H9 (cell line): ENCODE measurements at regions not wholly inside any gene's neighbourhood (a gene's known extent, or its start where the extent isn't known, plus 50 kb on each side); places are given as distances from the start of the nearest gene placed in this dataset.
A peak's percentile ranks its signal among the peaks of the same experiment; 100 is the strongest.
"Not testable (repeated sequence)": the region's sequence is repeated elsewhere in the genome, so short reads cannot be mapped to it uniquely, and the experiment has no call there.

Source experiments
- DNase-seq: peaks from one replicate; pipeline ENCODE4 v3.0.0-alpha.2; 2017
- H2AFZ ChIP-seq: one replicate; pipeline ENCODE4 v1.6.1; 2013; ENCODE audit warnings: mild to moderate bottlenecking, low read length, control low read depth, moderate library complexity
- H2AK5ac ChIP-seq: 2 replicates; pipeline ENCODE4 v1.6.1; 2013; ENCODE audit warnings: low read length, control low read depth, mixed read lengths; ENCODE audit not compliant: insufficient read length
- H2BK120ac ChIP-seq: one replicate; pipeline ENCODE4 v1.6.1; 2013; ENCODE audit warnings: low read depth, mild to moderate bottlenecking, low read length, control low read depth, inconsistent platforms; ENCODE audit not compliant: poor library complexity, severe bottlenecking
- H2BK12ac ChIP-seq: 2 replicates; pipeline ENCODE4 v1.6.1; 2013; ENCODE audit warnings: low read length, control low read depth, mixed read lengths, low read depth; ENCODE audit not compliant: insufficient read length
- H2BK15ac ChIP-seq: 2 replicates; pipeline ENCODE4 v1.6.1; 2013; ENCODE audit warnings: low read depth, low read length, control low read depth
- H2BK20ac ChIP-seq: one replicate; pipeline ENCODE4 v1.6.1; 2013; ENCODE audit warnings: low read depth, mild to moderate bottlenecking, low read length, control low read depth, inconsistent platforms; ENCODE audit not compliant: poor library complexity, severe bottlenecking
- H2BK5ac ChIP-seq: 2 replicates; pipeline ENCODE4 v1.6.1; 2013; ENCODE audit warnings: low read length, control low read depth, mixed read lengths; ENCODE audit not compliant: insufficient read length
- H3K14ac ChIP-seq: 2 replicates; pipeline ENCODE4 v1.6.1; 2013; ENCODE audit warnings: low read length, control low read depth; ENCODE audit not compliant: insufficient read depth
- H3K18ac ChIP-seq: 2 replicates; pipeline ENCODE4 v1.6.1; 2013; ENCODE audit warnings: low read depth, mild to moderate bottlenecking, mixed read lengths, low read length, control low read depth; ENCODE audit not compliant: insufficient read length
- H3K23ac ChIP-seq: 2 replicates; pipeline ENCODE4 v1.6.1; 2013; ENCODE audit warnings: low read length, control low read depth, mixed read lengths, low read depth; ENCODE audit not compliant: insufficient read length
- H3K23me2 ChIP-seq: 2 replicates; pipeline ENCODE4 v1.6.1; 2013; ENCODE audit warnings: low read depth, mild to moderate bottlenecking, mixed read lengths, low read length, control low read depth; ENCODE audit not compliant: insufficient read length, poor library complexity, severe bottlenecking
- H3K27ac ChIP-seq: 2 replicates; pipeline ENCODE4 v1.5.1; 2013; ENCODE audit warnings: low read length, control low read depth, mixed read lengths, low read depth; ENCODE audit not compliant: insufficient read length
- H3K27me3 ChIP-seq: 2 replicates; pipeline ENCODE4 v1.6.1; 2013; ENCODE audit warnings: low read length, control low read depth, inconsistent platforms; ENCODE audit not compliant: insufficient read depth
- H3K4ac ChIP-seq: 2 replicates; pipeline ENCODE4 v1.6.1; 2013; ENCODE audit warnings: low read depth, mild to moderate bottlenecking, control low read depth, inconsistent platforms, low read length, moderate library complexity
- H3K4me1 ChIP-seq: 2 replicates; pipeline ENCODE4 v1.6.1; 2013; ENCODE audit warnings: low read length, control low read depth, inconsistent platforms; ENCODE audit not compliant: insufficient read depth
- H3K4me2 ChIP-seq: 2 replicates; pipeline ENCODE4 v1.6.1; 2013; ENCODE audit warnings: low read length, control low read depth, mixed read lengths; ENCODE audit not compliant: insufficient read length, insufficient read depth
- H3K56ac ChIP-seq: 2 replicates; pipeline ENCODE4 v1.6.1; 2013; ENCODE audit warnings: low read depth, mild to moderate bottlenecking, mixed read lengths, low read length, control low read depth; ENCODE audit not compliant: insufficient read length
- H3K79me1 ChIP-seq: 2 replicates; pipeline ENCODE4 v1.6.1; 2013; ENCODE audit warnings: low read depth, mild to moderate bottlenecking, moderate library complexity, low read length, control low read depth, inconsistent platforms; ENCODE audit not compliant: insufficient read depth, poor library complexity, severe bottlenecking
- H3K79me2 ChIP-seq: 2 replicates; pipeline ENCODE4 v1.6.1; 2013; ENCODE audit warnings: low read length, control low read depth, inconsistent platforms; ENCODE audit not compliant: insufficient read depth
- H3K9ac ChIP-seq: 2 replicates; pipeline ENCODE4 v1.6.1; 2013; ENCODE audit warnings: low read length, control low read depth, mixed read lengths; ENCODE audit not compliant: insufficient read length; ENCODE audit errors: extremely low read depth
- H3K9me3 ChIP-seq: one replicate; pipeline ENCODE4 v1.6.1; 2013; ENCODE audit warnings: low read depth, low read length, inconsistent platforms; ENCODE audit not compliant: control insufficient read depth
- H3T11ph ChIP-seq: one replicate; pipeline ENCODE4 v1.6.1; 2013; ENCODE audit warnings: mild to moderate bottlenecking, low read length, control low read depth, inconsistent platforms
- H4K20me1 ChIP-seq: one replicate; pipeline ENCODE4 v1.6.1; 2013; ENCODE audit not compliant: control insufficient read depth, insufficient read length, insufficient read depth
- H4K5ac ChIP-seq: 2 replicates; pipeline ENCODE4 v1.6.1; 2013; ENCODE audit warnings: low read depth, mild to moderate bottlenecking, mixed read lengths, low read length, control low read depth; ENCODE audit not compliant: insufficient read length
- H4K8ac ChIP-seq: replicated peaks from 2 replicates; pipeline ENCODE4 v1.6.1; 2013; ENCODE audit warnings: low read length, control low read depth, mixed read lengths, low read depth; ENCODE audit not compliant: insufficient read length
- H4K91ac ChIP-seq: 2 replicates; pipeline ENCODE4 v1.6.1; 2013; ENCODE audit warnings: low read depth, mild to moderate bottlenecking, moderate library complexity, mixed read lengths, low read length, control low read depth; ENCODE audit not compliant: insufficient read length
- H3K27ac Mint-ChIP-seq, 3 experiments: 2 replicates in 2 of 3; 3 replicates in 1 of 3; pipeline ENCODE4 v1.8.0; 2020 to 2021; ENCODE audit warnings: mixed read lengths in 3 of 3, mild to moderate bottlenecking in 1 of 3, moderate library complexity in 1 of 3
- H3K27me3 Mint-ChIP-seq: 2 replicates; pipeline ENCODE4 v1.8.0; 2021; ENCODE audit warnings: low read depth, mild to moderate bottlenecking, moderate library complexity, mixed read lengths
- H3K36me3 Mint-ChIP-seq, 3 experiments: 2 replicates in 2 of 3; 3 replicates in 1 of 3; pipeline ENCODE4 v1.8.0; 2020 to 2021; ENCODE audit warnings: low read depth in 3 of 3, mixed read lengths in 3 of 3; ENCODE audit not compliant: insufficient read depth in 1 of 3
- H3K4me1 Mint-ChIP-seq, 2 experiments: 2 replicates each; pipeline ENCODE4 v1.8.0; 2020; ENCODE audit warnings: mixed read lengths in 2 of 2
- H3K4me3 Mint-ChIP-seq, 2 experiments: 2 replicates in 1 of 2; 3 replicates in 1 of 2; pipeline ENCODE4 v1.8.0; 2020 to 2021; ENCODE audit warnings: mild to moderate bottlenecking in 2 of 2, mixed read lengths in 2 of 2, moderate library complexity in 1 of 2
- H3K9me3 Mint-ChIP-seq, 2 experiments: 2 replicates in 1 of 2; 3 replicates in 1 of 2; pipeline ENCODE4 v1.8.0; 2020; ENCODE audit warnings: mild to moderate bottlenecking in 2 of 2, mixed read lengths in 2 of 2, moderate library complexity in 1 of 2
- WGBS: extraction: QIAGEN DNeasy Blood & Tissue Kit; methylation state at CpG from one replicate; pipeline ENCODE4 v1.1.7; 2013; ENCODE audit warnings: missing lambda C conversion rate, low lambda C conversion rate, mixed read lengths; ENCODE audit not compliant: insufficient read length; ENCODE audit errors: extremely low coverage; 5-methylcytosine and 5-hydroxymethylcytosine counted together
- TF ChIP-seq, protein P1 (sequence below): fragments of 200-600 bp; sonication (generic); conservative IDR thresholded peaks from 3 replicates; pipeline ENCODE4 v1.8.0; 2021; ENCODE audit warnings: antibody characterized with exemption, mild to moderate bottlenecking

DNA sequence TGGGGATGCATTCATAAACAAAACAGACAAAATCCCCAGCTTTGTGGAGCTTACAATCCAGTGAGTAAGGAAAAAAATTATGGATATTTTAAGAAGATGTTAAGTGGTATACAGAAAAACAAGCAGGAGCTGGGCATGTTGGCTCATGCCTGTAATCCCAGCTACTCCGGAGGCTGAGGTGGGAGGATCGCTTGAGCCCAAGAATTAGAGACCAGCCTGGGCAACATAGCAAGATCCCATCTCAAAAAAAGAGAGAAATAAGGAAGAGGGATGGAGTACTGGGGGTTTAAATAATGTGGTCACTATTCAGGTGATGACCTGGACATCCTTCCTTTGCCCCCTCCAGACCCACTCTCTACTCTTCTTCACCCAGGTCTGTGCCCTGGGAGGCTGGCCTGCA is 55.0 kb upstream of the MDGA1 start:
- no peak overlapping the region for H2BK15ac ChIP-seq

DNA sequence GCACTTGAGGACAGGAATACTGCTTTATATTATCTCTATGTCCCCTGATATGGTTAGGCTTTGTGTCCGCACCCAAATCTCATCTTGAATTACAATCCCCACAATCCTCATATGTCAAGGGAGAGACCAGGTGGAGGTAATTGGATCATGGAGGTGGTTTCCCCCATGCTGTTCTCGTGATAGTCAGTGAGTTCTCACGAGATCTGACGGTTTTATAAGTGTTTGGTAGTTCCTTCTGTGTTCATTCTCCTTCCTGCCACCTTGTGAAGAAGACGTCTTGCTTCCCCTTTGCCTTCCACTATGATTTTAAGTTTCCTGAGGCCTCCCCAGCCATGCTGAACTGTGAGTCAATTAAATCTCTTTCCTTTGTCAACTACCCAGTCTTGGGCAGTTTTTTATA is 51.7 kb upstream of the MDGA1 start:
- H4K91ac ChIP-seq, H2BK5ac ChIP-seq, H2BK20ac ChIP-seq, H3K56ac ChIP-seq, H2AK5ac ChIP-seq, H3K23me2 ChIP-seq, H3K9ac ChIP-seq, H3K79me2 ChIP-seq, H3K27me3 ChIP-seq, H3K79me1 ChIP-seq, H3K23ac ChIP-seq, H4K20me1 ChIP-seq, H4K8ac ChIP-seq, H3K14ac ChIP-seq, H2BK12ac ChIP-seq, H3K9me3 Mint-ChIP-seq, H3K4me1 ChIP-seq, H3K18ac ChIP-seq, H3K4me2 ChIP-seq, H2BK15ac ChIP-seq, H3K36me3 Mint-ChIP-seq, H3K4me3 Mint-ChIP-seq, H3K4ac ChIP-seq, H3T11ph ChIP-seq, H4K5ac ChIP-seq, H2BK120ac ChIP-seq, H2AFZ ChIP-seq, H3K9me3 ChIP-seq, H3K27ac ChIP-seq, DNase-seq: not testable (repeated sequence)
- H3K27me3 Mint-ChIP-seq: peaks cover 92% of the 10 kb centered on the region
- H3K4me1 Mint-ChIP-seq: peaks cover 23 to 27% of the 10 kb centered on the region in 2 experiments
- H3K27ac Mint-ChIP-seq: peak overlapping the region in 1 of 3 experiments; percentile 79; a peak in 2 of 7 replicates
- no CpG with 5 or more reads among the region's 5 CpGs for WGBS

More for the DNA sequence above, 55.0 kb upstream of the MDGA1 start:
- H3K27me3 Mint-ChIP-seq: peaks cover 94% of the 10 kb centered on the region
- no peak overlapping the region for H3K14ac ChIP-seq
- H2BK120ac ChIP-seq: no peak overlapping the region
- H3T11ph ChIP-seq: no peak overlapping the region
- no peak overlapping the region for H3K27ac ChIP-seq
- no peaks in the 10 kb centered on the region for H3K9me3 Mint-ChIP-seq
- H3K18ac ChIP-seq: no peak overlapping the region
- no peaks in the 10 kb centered on the region for H3K79me2 ChIP-seq
- no peaks in the 10 kb centered on the region for H3K36me3 Mint-ChIP-seq
- H4K91ac ChIP-seq: no peak overlapping the region
- H3K27me3 ChIP-seq: peaks cover 30% of the 10 kb centered on the region; the same call in 1 of the 2 replicates
- H2BK12ac ChIP-seq: no peak overlapping the region
- TF ChIP-seq, protein P1, sequence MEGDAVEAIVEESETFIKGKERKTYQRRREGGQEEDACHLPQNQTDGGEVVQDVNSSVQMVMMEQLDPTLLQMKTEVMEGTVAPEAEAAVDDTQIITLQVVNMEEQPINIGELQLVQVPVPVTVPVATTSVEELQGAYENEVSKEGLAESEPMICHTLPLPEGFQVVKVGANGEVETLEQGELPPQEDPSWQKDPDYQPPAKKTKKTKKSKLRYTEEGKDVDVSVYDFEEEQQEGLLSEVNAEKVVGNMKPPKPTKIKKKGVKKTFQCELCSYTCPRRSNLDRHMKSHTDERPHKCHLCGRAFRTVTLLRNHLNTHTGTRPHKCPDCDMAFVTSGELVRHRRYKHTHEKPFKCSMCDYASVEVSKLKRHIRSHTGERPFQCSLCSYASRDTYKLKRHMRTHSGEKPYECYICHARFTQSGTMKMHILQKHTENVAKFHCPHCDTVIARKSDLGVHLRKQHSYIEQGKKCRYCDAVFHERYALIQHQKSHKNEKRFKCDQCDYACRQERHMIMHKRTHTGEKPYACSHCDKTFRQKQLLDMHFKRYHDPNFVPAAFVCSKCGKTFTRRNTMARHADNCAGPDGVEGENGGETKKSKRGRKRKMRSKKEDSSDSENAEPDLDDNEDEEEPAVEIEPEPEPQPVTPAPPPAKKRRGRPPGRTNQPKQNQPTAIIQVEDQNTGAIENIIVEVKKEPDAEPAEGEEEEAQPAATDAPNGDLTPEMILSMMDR: no peak
- H3K4me1 ChIP-seq: no peaks in the 10 kb centered on the region
- no peak overlapping the region for H3K4ac ChIP-seq
- H2AK5ac ChIP-seq: no peak overlapping the region
- no peak overlapping the region for H3K4me2 ChIP-seq
- H3K23ac ChIP-seq: no peak overlapping the region
- H3K56ac ChIP-seq: no peak overlapping the region
- no peak overlapping the region for H2BK5ac ChIP-seq
- no peak overlapping the region for H4K8ac ChIP-seq
- no peaks in the 10 kb centered on the region for H3K9me3 ChIP-seq
- no peak overlapping the region for H4K5ac ChIP-seq
- H2AFZ ChIP-seq: no peak overlapping the region
- no peak overlapping the region for H3K4me3 Mint-ChIP-seq
- no peak overlapping the region for H3K27ac Mint-ChIP-seq
- no CpG with 5 or more reads among the region's 2 CpGs for WGBS
- no peaks in the 10 kb centered on the region for H3K23me2 ChIP-seq
- no peak overlapping the region for H2BK20ac ChIP-seq
- DNase-seq: no peak
- H3K4me1 Mint-ChIP-seq: peaks cover 23 to 27% of the 10 kb centered on the region in 2 experiments
- no peak overlapping the region for H3K9ac ChIP-seq
- H3K79me1 ChIP-seq: no peaks in the 10 kb centered on the region
- H4K20me1 ChIP-seq: no peaks in the 10 kb centered on the region
